Stimulated activated CD8-positive, alpha-beta memory T cell treated with anti-CD3 and anti-CD28 coated beads, Interleukin-15, amount 100 ng/mL, for 24 hours (primary cell): ENCODE measurements at regions not wholly inside any gene's neighbourhood (a gene's known extent, or its start where the extent isn't known, plus 50 kb on each side); places are given as distances from the start of the nearest gene placed in this dataset.
"Not testable (repeated sequence)": the region's sequence is repeated elsewhere in the genome, so short reads cannot be mapped to it uniquely, and the experiment has no call there.

Experiments used
- DNase-seq: peaks from one replicate; pipeline ENCODE4 v3.0.0-alpha.2; 2020; ENCODE audit warnings: low read depth

DNA sequence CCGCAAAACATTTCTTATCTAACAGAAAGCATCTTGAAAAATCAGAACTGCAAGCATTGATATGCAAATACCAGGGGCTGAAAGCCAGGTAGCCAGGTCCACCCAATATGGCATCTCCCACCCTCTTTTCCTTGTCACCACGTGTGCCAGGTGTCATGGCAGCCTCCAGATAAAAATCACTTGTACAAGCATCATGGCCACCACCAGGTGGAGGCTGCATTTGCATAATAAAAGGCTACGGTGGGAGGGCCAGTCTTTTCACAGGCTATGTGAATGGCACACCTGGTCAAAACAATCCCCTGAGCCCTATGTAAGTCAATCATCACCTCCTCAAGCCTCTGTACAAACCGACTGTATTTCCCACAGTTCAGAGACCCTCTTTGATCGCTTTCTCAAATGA, 1233.1 kb upstream of the ALCAM start:
- DNase-seq: no peak

DNA sequence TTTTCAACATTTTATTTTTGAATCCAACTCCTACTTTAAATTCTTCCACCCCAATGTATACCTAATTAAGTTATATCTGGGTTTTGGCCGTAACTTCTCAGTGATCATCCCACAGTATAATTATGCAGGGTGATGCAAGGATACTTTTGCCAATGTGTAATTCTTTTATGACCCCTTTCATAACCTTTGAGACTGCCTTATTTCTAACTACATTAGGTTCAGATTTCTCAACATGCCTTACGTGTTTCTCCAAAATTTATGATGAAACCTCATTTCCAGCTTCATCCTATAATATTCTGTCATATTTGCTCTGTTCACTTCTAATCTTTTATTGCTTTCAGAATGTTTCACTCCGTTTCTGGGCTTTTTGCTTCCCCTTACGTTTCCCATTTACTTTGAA, 1229.6 kb upstream of the ALCAM start:
- DNase-seq: no peak

DNA sequence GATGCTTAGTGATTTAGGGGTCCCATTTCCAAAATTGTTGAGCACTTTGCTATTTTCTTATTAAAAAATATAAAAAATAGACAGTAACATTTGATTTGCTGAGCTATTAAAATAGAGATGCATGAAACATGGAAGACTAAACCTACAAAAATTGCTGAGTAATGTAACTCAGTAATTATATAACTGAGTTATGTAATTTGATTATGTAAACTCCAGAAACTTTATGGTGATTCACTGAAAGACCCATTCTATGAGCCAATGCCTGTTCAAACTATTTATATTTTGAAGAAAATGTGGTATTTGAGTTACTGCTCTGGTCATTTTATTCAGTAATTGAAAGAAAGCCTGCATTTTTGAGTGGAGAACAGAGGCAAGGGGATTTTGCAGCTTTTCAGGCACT, 1221.5 kb upstream of the ALCAM start:
- DNase-seq: no peak

DNA sequence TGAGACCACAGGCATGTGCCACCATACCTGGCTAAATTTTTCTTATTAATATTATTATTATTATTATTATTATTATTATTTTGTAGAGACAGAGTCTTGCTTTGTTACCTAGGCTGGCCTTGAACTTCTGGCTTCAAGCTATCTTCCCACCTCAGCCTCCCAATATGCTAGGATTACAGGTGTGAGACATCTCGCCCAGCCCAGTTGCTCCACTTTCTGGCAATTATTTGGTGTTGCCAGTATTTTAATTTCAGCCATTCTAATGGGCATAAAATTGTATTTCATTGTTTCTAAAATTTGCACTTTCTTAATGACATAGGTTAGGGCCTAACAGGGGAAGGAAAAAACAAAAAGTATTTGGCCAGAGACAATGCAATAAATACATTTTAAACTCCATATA, 1217.6 kb upstream of the ALCAM start:
- no peak for DNase-seq

DNA sequence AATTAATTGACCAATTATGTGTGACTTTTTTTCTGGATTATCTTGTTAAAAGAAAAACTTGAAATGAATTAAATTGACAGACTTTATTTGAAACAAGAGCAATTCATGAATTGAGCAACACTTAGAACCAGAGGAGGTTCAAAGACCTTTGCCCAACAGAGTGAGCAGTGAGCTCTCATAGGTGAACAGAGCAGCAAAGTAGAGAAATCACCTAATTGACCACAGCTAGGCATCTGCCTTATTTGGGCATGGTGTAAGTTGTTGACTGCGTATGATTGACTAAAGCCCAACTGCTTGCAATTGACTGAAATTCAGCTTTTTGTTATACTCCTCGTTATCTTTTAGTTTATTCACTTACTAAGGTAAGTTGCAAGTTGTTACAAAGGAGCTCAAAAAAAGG, 1216.0 kb upstream of the ALCAM start:
- no peak for DNase-seq

DNA sequence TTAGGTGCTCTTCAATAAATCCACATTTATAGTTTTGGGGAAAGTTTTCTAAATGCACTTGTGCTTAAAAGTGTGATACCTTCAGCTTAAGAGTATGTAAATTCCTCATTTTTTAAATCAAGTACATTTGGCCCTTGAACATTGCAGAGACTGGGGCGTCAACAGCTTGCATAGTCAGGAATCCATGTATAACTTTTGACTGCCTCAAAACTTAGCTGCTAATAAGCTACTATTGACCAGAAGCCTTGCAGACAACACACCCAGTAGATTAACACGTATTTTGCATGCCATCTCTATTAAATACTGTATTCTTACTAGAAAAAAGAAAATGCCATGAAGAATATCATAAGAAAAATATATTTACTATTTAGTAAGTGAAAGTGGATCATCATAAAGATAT, 1211.8 kb upstream of the ALCAM start:
- DNase-seq: no peak

DNA sequence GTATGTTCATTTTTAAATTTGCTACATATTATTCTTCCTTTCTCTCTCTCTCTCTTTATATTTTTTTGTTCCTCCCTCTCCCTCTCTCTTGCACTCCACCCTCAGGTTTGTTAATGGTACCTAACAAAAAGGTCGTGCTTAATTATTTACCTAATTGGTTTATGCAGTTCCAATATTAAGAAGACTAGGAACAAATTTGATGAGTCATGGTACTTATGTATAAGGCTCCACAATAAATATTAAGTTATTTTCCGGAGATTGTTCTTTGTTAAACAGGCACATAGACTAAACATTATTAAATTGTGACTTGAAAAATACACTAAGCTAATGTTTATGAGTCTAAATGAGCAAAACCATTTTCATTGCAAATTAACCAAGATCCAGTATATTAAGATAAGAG, 1200.8 kb upstream of the ALCAM start:
- no peak for DNase-seq

DNA sequence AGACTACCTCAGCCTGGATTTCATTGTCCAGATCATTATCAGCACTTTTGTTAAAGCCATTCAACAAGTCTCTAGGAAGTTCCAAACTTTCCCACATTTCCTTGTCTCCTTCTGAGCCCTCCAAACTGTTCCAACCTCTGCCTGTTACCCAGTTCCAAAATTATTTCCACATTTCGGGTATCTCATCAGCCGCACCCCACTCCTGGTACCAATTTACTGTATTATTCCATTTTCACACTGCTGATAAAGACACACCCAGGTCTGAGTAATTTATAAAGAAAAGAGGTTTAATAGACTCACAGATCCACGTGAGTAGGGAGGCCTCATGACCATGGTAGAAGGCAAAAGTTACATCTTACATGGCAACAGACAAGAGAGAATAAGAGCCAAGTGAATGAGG, 1198.3 kb upstream of the ALCAM start:
- DNase-seq: no peak

DNA sequence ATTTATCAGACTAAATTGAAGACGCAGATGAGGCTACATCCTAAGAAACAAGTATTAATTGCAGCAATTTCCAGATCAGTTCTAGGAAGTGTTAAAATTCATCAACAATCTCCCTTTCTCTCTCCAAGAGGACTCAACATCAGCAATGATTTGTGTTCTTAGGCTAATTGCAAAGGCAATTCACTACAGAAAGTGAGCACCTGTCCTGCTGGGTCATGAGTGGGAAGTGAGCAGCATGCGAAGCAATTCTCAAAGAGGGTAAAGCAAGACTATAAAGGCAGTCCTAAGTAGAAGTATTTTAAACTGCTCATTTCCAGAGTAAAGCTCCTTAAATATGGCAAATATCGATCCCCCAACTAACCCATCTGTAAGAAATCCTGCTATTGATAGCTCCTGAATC, 1191.0 kb upstream of the ALCAM start:
- DNase-seq: no peak

DNA sequence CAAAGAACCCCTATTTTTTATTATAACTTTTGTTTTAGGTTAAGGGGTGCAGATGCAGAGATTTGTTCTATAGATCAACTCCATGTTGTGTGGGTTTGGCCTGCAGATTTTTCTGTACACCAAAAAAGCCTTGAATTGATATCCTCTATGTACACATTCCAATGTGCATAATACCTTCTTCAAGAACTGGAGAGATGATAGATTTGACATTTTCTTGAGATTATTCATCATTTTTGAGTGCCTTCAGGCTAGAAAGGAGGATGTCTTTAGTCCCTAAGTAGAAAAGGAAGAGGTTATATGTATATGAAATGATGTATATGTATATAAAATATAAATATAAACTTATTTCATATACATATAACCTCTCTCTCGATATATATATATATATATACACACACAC, 1190.0 kb upstream of the ALCAM start:
- no peak for DNase-seq

DNA sequence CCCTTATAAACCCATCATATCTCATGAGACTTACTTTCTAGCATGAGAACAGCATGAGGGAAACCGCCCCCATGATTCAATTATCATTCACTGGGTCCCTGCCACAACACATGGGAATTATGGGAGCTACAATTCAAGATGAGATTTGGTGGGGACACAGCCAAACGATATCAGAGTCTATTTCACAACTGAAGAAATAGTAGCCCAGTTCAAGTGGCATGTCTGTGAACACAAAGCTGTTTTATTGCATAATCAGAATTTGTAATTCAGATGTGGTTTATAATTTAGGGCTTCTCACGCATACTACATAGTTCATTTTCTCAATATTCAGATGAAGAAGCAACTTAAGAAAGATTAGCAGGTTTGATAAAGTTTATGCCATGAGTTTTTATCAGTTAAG, 1188.0 kb upstream of the ALCAM start:
- no peak for DNase-seq

DNA sequence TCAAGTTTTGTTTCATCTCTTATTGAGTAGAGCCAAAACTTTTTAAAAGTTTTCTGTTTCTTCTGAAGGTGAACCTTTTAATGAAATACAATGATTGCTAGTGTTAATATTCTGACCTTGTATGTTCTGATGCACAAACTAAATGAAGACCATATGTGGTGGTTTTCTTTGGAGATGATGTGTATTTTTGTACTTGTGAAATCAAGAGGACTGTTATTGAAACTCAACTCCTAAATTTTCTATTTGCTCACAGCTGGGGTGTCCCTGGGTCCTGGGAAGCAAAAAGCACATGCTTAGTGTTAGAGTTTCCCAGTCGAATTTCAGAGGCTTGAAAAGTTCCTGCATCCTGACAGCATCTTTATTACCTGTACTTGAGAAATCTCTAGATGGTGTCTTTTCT, 1185.8 kb upstream of the ALCAM start:
- no peak for DNase-seq

DNA sequence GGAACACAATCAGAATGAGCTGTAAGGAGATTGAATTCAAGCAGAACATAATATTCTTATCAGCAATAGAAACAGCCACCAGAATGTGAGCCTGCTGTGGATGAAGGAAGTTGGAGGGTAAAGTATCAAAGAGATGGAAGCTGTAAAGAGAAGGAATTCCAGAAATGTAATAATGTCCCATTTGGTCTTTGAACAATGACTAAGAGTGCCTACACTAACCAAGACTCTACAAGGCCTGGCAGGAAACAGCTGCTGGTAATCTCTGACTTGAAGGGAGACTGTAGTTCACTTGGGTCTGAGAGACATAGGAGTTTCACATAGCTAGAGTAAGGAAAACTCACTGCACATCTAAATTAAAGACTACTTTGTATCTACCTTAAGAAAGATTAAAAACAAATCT, 1176.0 kb upstream of the ALCAM start:
- DNase-seq: no peak

DNA sequence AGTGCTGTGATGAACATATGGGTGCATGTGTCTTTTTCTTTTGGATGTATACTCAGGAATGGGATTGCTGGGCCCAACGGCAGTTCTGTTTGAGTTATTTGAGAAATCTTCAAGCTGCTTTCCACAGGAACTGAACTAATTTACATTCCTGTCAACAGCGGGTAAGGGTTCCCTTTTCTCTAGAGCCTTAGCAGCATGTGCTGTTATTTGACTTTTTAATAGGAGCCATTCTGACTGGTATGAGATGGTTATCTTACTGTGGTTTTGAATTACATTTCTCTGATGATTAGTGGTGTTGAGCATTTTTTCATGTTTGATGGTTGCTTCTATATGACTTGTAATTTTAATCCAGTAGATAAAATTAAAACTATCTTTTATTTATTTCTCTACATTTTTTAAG, 1168.6 kb upstream of the ALCAM start:
- no peak for DNase-seq

DNA sequence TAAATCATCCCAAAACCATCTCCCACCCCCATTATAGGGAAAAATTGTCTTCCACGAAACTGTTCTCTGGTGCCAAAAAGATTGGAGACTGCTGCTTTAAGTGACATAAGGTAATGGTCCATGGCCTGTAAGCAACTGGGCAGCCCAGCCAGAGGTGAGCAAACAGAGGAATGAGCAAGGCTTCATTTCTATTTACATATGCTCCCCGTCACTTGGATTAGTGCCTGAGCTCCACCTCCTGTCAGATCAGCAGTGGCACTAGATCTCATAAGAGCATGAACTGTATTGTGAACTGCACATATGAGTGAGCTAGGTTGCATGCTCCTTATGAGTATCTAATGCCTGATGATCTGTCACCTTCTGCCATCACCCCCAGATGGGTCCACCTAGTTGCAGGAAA, 1159.8 kb upstream of the ALCAM start:
- DNase-seq: no peak

DNA sequence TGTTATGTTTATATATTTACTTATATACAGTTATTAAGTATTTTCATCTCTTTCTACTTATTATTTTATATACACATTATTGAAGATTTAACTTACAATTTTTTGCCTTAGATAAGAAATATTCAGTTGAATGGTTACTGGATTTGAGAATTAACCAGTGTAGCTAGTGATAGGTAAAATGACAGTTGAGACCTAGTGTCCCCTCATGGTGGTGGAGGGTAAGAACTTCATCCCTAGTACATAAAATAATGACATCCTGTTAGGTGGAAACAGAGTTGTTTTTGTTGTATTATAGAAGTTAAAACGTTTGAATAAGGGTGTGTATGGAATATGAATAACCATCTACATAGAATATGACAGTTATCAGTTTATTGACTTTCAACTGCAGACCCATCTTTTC, 1152.4 kb upstream of the ALCAM start:
- no peak for DNase-seq

DNA sequence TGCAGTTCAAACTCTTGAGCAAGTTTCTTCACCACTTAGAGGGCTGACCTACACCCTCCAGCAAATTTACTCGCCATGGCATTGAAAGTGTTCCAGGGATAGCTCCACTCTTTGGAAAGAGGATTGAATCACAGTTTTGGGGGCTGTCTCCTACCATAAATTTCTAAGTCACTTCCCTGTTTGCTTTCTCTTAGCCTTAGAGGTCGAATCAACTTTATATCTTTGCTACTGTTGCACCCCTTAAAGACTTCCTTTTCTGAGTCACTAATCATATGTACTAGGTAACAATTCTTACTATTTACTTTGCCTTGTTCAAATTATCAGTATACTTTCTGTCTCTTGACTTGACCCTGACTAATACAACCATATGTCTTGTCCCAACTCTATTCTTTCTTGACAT, 1151.8 kb upstream of the ALCAM start:
- DNase-seq: no peak

DNA sequence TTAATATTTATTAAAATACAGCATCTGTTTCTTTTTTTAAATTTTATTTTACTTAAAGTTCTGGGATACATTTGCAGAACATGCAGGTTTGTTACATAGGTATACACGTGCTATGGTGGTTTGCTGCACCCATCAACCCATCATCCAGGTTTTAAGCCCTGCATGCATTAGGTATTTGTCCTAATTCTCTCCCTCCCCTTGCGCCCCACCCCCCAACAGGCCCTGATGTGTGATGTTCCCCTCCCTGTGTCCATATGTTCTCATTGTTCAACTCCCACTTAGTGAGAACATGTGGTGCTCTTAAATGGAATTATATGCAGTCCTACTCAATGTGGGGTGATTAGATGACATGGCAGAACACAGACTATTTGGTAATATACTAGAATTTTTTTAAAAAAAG, 1147.7 kb upstream of the ALCAM start:
- not testable (repeated sequence) for DNase-seq

DNA sequence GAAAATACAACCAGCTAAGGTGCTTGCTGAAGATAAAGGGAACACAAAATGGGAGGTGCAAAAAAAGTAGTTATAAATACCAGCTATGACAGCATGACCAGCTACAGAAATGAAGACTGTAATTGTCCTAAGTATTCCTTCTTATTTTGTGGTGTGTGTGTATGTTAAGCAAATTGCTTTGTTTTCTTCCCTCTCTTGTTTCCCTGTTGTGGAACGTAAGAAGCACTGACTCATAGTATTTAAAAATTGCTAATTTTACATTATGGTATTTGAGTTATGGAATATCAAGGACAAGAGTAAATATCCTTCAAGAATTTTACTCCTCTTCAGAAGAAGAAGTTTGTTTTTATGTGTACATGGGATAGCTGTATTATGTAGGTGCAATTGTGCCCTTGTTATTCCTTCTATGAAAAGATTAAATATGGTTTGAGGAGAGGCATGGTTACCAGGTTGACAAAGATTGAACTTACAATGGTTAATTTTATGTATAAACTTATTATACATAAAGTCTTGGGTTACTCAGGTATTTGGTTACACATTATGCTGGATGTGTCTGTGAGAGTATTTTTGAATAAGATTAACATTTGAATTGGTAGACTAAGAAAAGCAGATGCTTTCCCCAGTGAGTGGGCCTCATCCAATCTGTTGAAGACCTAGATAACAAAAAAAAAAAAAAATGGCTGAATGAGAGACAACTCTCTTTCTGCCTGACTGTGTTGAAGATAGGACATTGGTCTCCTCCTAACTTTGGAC, 1132.1 kb upstream of the ALCAM start:
- DNase-seq: no peak

DNA sequence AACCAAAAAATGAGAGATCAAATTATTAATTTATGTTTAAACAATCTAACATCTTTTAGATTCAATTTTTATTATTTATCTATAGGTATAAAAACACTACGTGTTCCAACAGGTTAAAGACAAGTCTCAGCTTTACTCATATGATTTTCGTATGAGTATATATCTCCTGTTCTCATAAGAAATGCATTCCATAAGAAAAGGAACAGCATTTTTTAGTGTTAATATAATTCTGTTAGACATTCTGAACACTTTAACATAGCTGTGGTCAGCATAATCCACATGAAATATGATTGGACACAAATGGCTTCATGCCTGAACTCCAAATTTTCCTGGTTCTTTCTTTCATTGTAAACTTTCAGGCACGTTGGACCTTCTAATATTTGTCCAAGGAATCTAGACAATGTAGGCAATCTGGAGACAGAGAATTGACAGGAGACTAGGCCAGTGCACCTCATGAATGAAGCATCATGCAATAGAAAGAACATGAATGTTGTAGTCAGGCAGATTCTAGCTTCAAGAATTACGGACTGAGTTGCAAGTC, 1122.0 kb upstream of the ALCAM start:
- no peak for DNase-seq

DNA sequence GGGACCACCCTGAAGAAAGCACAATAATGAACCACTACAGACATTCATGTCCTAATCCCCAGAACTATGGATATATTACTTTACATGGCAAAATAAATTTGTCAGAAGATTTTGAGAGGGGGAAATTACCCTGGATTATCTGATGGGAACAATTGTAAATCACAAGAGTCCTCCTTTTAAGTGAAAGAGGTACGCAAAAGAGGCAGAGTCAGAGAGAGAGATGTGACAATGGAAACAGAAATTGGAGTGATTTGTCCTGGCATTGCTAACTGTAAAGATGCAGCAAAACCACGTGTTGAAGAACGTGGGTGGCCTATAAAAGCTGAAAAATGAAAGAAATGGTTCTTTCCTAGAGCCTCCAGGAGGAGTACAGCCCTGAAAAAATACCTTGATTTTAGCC, 1121.4 kb upstream of the ALCAM start:
- no peak for DNase-seq

DNA sequence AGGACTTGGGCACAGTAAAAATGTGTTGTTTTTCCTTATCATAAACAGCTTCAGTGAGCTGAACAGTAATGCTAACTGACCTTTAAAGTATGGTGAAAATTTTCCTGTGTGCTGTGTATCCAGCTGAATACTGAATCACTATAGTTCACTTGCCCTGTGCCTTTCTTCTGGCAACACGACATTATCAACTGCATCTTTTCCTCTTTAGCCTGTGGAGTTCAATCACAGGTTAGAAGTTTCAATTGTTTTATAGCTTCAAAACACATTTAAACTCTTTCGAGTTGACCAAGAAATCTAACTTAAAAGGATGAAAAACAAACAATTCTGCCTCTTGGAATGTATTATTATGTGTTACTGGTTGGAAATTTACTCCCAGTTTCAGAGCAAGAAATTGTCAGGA, 1120.7 kb upstream of the ALCAM start:
- no peak for DNase-seq

DNA sequence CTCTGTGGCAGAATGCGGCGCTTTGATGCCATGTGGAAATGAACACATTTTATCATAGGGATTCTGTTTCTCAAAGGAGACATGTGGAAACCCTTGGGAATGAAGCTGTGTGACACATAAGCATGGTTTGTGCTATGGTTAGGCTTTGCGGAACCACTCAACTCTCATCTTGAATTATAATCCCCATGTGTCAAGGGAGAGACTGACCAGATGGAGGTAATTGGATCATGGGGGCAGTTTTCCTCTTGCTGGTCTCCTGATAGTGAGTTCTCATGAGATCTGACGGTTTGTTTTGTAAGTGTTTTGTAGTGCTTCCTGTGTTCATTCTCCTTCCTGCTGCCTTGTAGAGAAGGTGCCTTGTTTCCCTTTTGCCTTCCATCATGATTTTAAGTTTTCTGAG, 1109.2 kb upstream of the ALCAM start:
- DNase-seq: no peak

DNA sequence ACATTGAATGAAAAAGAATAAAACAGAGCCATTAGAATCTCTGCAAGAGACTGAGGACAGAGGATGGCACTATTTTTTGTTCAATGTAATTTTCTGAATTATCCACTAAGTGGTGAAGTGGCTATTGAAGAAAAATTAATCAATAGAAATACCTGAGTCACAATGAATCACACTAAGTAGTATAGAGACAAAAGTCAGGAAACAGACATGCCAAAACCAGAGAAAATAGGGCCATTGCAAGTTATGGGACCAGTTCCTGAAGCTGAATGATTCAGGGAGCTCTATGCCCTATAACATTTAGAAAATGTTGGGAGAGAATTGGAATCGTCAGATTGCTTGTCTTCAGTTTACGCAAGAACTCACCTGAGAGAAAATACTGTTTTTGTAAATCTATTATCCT, 1103.2 kb upstream of the ALCAM start:
- no peak for DNase-seq
